HG02759 (cell line): ENCODE measurements at regions not wholly inside any gene's neighbourhood (a gene's known extent, or its start where the extent isn't known, plus 50 kb on each side); places are given as distances from the start of the nearest gene placed in this dataset.
A peak's percentile ranks its signal among the peaks of the same experiment; 100 is the strongest.
"Not testable (repeated sequence)": the region's sequence is repeated elsewhere in the genome, so short reads cannot be mapped to it uniquely, and the experiment has no call there.

ENCODE experiments used
- ATAC-seq: cut with Tn5 transposase; IDR thresholded peaks from one replicate; pipeline ENCODE4 v1.9.1; 2021; ENCODE audit warnings: mild to moderate bottlenecking, moderate library complexity; ENCODE audit not compliant: unreplicated experiment

GRCh38 chr3:56927855-56928254, 126.1 kb upstream of the ARHGEF3 start:
- no peak for ATAC-seq

DNA sequence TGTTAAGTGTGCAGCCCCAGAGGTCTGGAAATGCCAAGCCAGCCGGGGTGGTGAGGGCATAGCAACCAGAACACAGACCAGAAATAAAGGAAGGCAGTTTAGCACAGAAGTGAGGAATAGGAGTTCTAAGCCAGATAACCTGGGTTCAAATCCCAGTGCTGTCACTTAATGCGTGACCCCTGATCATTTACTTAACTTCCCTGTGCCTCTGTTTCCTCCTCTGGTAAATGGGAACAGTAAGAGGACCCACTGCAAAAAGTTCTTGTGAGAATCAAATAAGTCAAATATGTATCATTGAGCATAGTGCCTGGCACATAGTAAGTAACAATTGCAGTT, 125.2 kb upstream of the ARHGEF3 start:
- ATAC-seq, result no peak

- ATAC-seq, result no peak
Observed at GRCh38 chr3:56926243-56926946, 124.6 kb upstream of the ARHGEF3 start.

GRCh38 chr3:56924700-56925099, 123.0 kb upstream of the ARHGEF3 start:
- ATAC-seq, result not testable (repeated sequence)

- ATAC-seq, result no peak
Observed at GRCh38 chr3:56923526-56924224, 121.9 kb upstream of the ARHGEF3 start.

DNA sequence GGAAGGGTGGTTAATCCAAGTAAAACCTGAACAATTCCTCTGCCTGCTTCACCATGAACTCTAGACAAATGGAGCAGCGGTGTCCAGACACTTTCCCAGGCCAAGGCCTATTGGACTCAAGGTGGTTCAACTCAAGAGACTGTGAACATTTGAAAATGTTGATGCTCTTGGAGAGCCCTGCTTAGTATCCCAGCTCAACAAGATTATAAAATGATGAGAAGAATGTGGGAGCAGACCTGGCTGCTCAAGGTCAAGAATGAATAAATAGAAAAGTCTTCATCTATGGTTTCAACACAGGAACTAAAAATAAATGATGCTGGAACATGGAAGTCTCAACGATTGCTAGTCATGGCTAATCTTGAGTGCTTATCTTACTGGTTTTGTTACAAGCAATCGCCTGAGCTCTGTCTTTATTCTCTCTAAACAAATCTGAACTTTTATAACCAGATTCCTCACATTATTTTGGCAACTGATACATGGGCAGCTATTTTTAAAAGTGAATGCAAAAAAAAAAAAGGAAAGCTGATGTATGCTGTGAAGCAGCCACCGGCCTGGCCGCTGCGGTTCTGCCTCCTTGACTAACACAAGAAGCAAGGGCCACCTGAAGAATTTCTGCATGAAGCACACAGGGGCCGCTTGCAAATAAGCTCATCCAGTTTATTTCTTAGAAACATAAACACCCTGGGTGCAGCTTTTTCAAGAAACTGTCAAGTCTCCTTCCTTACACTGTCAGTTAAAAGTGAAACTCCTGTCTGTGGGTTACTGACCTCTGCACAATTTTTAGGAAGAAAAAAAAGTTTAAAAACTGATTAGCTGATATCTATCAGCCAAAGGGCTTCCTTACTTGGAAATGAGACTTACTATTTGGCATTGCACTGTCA, 120.1 kb upstream of the ARHGEF3 start:
- ATAC-seq, result no peak

DNA sequence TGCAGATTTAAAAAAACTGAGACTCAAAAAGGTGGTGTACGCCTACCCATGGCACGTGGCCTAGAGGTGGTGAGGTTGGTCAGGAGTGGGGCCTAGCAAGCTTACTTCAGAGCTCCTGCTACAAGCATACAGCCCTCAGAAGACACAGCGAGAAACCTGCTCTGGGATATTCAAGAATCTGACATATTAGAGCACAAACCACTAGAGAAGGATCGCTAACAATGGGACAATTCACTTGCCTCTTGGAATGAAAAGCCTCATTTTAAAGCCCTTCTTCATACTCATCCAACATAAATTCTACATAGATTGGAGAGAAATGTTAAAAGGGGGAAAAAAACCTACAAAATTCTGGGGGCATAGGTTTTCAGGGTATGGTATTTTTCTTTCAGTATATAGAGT, 118.0 kb upstream of the ARHGEF3 start:
- no peak for ATAC-seq

GRCh38 chr3:56919137-56919796, 117.5 kb upstream of the ARHGEF3 start:
- ATAC-seq, result no peak

DNA sequence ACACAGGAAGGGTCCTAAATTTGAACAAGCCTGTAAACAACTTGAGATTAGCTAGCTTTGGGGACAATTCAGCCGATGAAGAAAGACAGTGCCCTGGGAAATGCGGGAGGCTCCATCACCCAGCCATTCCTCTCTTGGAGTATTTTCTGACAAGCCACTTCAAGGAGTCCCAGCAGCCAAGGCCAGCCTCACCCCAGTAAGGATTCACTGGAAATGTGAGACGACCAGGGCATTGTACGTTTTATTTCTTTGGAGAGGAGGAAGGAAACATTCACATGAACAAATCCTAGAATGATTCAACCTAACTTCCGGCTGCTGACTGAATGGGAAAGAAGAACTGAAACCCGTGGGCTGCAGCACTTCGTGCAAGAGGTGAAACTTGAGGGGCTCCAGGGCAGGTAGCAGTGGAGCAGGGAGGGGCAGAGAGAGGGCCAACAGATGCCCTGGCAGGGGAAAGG, 116.4 kb upstream of the ARHGEF3 start:
- peak; percentile 52 for ATAC-seq

DNA sequence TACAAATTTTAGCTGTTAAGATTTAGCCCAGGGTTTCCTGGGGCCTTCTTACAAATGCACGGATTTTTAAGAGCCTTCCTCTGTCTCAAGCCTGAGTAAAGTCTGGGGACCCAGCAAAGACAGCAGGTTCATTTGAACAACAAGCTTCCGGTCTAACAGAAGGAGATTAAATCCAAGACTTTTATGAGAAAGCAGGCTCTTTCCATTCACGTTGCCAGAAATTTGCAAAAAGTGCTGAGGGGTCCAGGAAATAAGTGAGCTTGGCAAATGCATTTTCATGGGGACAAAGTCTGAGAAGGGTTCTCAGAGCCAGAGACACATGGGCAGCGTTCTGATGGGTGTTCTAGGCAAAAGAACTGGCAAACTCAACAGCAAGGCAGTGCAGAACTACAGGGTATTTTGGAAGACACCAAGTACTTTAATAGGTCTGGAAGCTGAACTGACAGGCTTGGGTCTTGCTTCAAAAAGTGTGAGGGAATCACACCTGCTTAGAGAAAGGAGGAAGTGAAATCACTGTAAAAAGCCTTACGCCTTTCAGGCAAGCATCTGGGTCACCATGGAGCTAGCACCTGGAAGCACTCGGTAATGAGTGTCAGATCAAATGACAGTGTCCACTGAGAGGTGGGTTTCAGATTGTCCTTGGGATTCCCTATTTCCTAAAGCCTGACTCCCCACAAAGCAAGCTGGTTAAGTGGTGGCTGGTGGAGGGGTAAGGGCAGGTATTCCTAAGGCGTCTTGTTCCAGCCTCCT, 115.8 kb upstream of the ARHGEF3 start:
- ATAC-seq, result peak; percentile 70

- ATAC-seq, result no peak
Observed at GRCh38 chr3:56916716-56917360, 115.1 kb upstream of the ARHGEF3 start.

- ATAC-seq, result peak; percentile 51
Observed at GRCh38 chr3:56915966-56916586, 114.3 kb upstream of the ARHGEF3 start.

GRCh38 chr3:56914646-56915045, 112.9 kb upstream of the ARHGEF3 start:
- ATAC-seq, result no peak

- no peak for ATAC-seq
Observed at GRCh38 chr3:56911363-56911762, 109.6 kb upstream of the ARHGEF3 start.

DNA sequence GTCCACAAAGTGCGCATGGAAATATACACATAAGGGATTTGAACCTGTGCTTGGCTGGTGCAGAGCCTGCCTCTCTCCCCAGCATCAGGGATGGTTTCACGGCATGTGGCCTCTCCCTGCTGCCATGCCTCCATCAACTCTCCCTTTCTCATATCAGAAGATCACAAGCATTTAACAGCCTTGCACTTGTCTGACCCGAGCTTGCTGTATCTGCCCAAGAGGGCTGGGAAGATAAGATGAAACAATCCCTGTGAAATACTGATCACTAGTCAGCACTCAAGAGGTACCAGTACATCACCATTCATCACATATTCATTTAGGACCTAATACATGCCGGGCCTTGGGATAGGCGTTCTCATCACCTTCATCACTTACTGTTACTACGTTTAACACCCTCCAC, 107.6 kb upstream of the ARHGEF3 start:
- ATAC-seq, result no peak

DNA sequence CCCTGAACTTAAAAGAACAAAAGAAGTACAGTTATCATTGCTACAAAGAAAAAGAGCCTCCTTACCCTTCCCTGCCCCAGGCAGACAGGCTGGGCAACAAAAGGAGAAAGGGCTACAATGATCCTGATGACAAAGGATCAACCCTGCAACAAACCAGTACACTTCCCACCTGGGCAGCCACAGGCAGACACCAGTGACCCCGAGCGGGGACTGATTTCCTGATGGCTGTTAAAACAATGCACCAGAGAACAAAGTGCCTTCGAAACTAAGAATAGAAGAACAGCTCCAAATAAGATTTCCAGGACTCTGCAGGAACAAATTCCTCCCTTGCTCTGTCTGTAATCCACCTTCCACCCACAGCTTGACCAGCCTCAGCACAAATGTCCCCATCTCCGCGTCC, 106.3 kb upstream of the ARHGEF3 start:
- ATAC-seq, result no peak

DNA sequence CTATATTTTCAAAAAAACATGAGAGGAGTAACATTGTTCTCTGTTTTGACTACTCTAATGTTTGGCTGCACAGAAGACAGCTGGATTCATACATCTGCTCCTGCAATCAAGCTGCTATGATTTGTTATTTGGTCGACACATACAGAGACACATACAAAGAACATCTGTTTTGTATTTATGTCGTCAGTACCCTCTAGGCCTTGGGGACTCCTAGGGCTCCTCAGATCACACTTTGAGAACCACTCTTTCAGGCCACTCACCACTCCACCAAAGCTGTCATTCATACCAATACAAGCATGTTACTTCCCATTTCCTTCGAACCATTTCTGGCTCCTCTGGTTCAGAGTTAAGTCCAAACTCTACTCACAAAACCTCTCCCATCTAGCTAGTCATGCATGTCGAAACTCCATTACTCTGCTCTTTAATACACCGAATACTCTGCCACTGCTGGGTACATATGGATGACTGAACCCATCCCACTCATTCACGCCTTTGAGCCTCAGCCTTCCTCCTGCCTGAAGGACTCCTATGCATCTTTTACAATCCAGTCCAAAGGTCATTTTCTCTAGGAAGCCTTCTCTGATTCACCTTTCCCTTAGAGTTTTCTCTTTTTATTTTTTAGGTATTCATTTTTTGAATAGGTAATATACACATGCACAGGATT, 102.9 kb upstream of the ARHGEF3 start:
- ATAC-seq, result no peak

DNA sequence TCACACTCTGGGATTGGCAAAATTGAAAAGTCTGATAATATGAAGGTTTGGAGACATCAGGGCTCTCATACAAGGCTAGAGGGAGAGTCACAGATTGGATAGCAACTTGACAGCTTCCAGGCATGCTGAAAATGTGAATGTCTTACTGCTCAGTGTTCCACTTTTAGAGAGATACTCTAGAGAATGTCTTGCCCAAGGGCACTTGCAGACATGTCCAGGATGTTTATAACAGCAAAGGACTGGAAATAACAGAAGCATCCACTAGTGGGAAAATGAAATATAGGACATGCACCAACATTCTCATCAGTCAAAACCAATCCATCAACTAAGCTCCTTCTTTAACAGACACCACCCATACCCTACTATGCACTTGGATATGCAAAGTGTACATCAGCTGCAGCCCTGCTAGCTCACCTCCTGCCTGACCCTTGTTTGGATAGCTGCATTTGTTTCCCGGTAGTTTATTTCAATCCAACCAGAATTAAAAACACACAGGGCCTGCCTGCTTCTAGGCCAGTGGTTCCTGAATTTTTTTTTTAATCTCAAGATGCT, 101.6 kb upstream of the ARHGEF3 start:
- ATAC-seq, result no peak
